ENCODE measurements at regions not wholly inside any gene's neighbourhood (a gene's known extent, or its start where the extent isn't known, plus 50 kb on each side); places are given as distances from the start of the nearest gene placed in this dataset.

DNA sequence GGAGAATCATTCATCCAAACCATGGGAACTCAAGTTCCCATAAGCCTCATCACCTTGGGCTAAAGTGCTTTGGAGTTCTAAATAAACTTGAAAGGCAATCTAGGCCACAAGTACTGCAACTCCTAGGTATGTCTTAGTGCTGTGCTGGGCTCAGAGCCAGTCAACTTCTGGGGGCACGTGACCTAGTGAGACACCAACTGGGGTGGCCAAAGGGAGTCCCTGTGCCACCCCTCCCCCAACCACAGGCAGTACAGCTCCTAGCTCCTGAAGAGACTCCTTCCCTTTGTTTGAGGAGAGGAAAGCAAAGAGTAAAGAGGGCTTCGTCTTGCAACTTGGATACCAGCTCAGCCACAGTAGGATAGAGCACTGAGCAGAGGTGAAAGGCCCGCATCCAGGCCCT lies 154.2 kb upstream of the IL1RAPL2 start:
- TF ChIP-seq YY1 (IDR thresholded peaks at IDR 0.05; ENCODE audit: low read depth) (no peak), TEAD4 (IDR thresholded peaks at IDR 0.05) (no peak), CEBPB (IDR thresholded peaks at IDR 0.05) (no peak), NFIC (IDR thresholded peaks at IDR 0.05) (no peak), EGR1 (IDR thresholded peaks at IDR 0.05) (no peak), TCF12 (IDR thresholded peaks at IDR 0.05; ENCODE audit: low read depth) (no peak), CREB1 (IDR thresholded peaks at IDR 0.05; ENCODE audit: low read depth) (no peak), TAF1 (IDR thresholded peaks at IDR 0.05; ENCODE audit: low read depth) (no peak), FOXM1 (IDR thresholded peaks at IDR 0.05; ENCODE audit: borderline replicate concordance, low read depth) (no peak), EP300 (IDR thresholded peaks at IDR 0.05; ENCODE audit: borderline replicate concordance) (no peak), RAD21 (IDR thresholded peaks at IDR 0.05; ENCODE audit: low read depth) (no peak)
- TF ChIP-seq, protein P1, sequence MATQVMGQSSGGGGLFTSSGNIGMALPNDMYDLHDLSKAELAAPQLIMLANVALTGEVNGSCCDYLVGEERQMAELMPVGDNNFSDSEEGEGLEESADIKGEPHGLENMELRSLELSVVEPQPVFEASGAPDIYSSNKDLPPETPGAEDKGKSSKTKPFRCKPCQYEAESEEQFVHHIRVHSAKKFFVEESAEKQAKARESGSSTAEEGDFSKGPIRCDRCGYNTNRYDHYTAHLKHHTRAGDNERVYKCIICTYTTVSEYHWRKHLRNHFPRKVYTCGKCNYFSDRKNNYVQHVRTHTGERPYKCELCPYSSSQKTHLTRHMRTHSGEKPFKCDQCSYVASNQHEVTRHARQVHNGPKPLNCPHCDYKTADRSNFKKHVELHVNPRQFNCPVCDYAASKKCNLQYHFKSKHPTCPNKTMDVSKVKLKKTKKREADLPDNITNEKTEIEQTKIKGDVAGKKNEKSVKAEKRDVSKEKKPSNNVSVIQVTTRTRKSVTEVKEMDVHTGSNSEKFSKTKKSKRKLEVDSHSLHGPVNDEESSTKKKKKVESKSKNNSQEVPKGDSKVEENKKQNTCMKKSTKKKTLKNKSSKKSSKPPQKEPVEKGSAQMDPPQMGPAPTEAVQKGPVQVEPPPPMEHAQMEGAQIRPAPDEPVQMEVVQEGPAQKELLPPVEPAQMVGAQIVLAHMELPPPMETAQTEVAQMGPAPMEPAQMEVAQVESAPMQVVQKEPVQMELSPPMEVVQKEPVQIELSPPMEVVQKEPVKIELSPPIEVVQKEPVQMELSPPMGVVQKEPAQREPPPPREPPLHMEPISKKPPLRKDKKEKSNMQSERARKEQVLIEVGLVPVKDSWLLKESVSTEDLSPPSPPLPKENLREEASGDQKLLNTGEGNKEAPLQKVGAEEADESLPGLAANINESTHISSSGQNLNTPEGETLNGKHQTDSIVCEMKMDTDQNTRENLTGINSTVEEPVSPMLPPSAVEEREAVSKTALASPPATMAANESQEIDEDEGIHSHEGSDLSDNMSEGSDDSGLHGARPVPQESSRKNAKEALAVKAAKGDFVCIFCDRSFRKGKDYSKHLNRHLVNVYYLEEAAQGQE (IDR thresholded peaks at IDR 0.05; ENCODE audit: low read depth) = no peak
- TF ChIP-seq, protein P2, sequence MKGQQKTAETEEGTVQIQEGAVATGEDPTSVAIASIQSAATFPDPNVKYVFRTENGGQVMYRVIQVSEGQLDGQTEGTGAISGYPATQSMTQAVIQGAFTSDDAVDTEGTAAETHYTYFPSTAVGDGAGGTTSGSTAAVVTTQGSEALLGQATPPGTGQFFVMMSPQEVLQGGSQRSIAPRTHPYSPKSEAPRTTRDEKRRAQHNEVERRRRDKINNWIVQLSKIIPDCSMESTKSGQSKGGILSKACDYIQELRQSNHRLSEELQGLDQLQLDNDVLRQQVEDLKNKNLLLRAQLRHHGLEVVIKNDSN (IDR thresholded peaks at IDR 0.05) = no peak
- TF ChIP-seq, protein P3, sequence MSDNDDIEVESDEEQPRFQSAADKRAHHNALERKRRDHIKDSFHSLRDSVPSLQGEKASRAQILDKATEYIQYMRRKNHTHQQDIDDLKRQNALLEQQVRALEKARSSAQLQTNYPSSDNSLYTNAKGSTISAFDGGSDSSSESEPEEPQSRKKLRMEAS (IDR thresholded peaks at IDR 0.05) = no peak

DNA sequence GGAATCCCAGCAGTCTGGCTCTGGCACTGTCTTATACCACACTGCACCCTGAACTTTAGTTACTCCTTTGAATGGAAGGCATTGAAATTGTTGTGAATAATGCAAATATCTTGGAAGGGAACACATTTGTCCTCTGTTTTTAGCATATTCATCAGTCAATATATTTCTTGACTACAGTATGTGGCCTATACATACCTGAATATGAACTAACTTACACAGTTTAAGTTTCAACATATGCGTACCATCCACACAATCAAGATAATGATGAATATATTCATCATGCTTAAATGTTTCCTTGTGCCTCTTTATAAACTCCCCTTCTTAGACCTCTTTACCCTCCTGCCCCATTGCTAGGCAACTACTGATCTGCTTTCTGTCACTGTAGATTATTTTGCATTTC lies 145.7 kb upstream of the ESX1 start:
- TF ChIP-seq RAD21 (IDR thresholded peaks at IDR 0.05; ENCODE audit: low read depth) = no peak
- TF ChIP-seq TAF1 (IDR thresholded peaks at IDR 0.05; ENCODE audit: low read depth) = no peak
- no peak for TF ChIP-seq TEAD4 (IDR thresholded peaks at IDR 0.05)
- TF ChIP-seq, protein P2 (IDR thresholded peaks at IDR 0.05) = no peak
- TF ChIP-seq, protein P3 (IDR thresholded peaks at IDR 0.05) = no peak
- no peak for TF ChIP-seq CREB1 (IDR thresholded peaks at IDR 0.05; ENCODE audit: low read depth)
- TF ChIP-seq FOXM1 (IDR thresholded peaks at IDR 0.05; ENCODE audit: borderline replicate concordance, low read depth) = no peak
- no peak for TF ChIP-seq NFIC (IDR thresholded peaks at IDR 0.05)
- TF ChIP-seq CEBPB (IDR thresholded peaks at IDR 0.05) = no peak
- TF ChIP-seq EGR1 (IDR thresholded peaks at IDR 0.05) = no peak
- no peak for TF ChIP-seq TCF12 (IDR thresholded peaks at IDR 0.05; ENCODE audit: low read depth)
- no peak for TF ChIP-seq YY1 (IDR thresholded peaks at IDR 0.05; ENCODE audit: low read depth)
- no peak for TF ChIP-seq ZBTB7A (IDR thresholded peaks at IDR 0.05; ENCODE audit: low read depth)

DNA sequence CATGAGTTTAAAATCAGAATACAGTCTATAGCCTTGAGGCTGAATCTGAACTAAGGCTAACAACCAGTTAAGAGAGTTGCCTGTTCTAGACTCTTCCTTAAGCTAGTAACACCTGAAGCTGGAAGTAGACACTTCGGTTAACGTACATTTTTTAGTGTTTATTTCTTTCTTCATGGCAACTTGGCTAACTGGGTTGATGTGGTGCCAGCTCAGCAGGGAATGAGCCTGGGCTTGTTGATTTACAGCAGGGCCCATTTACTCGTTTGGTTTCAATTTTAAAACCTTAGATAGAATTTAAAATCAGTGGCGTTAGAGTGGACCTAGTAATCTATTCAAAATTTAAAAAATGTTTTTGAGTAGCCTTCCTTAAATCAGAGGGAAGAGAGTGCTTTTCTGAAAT lies 137.6 kb upstream of the ESX1 start:
- no peak for TF ChIP-seq TEAD4 (IDR thresholded peaks at IDR 0.05)
- no peak for TF ChIP-seq ZBTB7A (IDR thresholded peaks at IDR 0.05; ENCODE audit: low read depth)
- TF ChIP-seq EP300 (IDR thresholded peaks at IDR 0.05; ENCODE audit: borderline replicate concordance) = no peak
- TF ChIP-seq, protein P2 (IDR thresholded peaks at IDR 0.05) = no peak
- TF ChIP-seq, protein P3 (IDR thresholded peaks at IDR 0.05) = no peak
- TF ChIP-seq, protein P1 (IDR thresholded peaks at IDR 0.05; ENCODE audit: low read depth) = no peak
- TF ChIP-seq TAF1 (IDR thresholded peaks at IDR 0.05; ENCODE audit: low read depth) = no peak
- no peak for TF ChIP-seq RAD21 (IDR thresholded peaks at IDR 0.05; ENCODE audit: low read depth)

GRCh38 chrX:104391906-104392305 lies 137.2 kb upstream of the ESX1 start:
- TF ChIP-seq CREB1 (IDR thresholded peaks at IDR 0.05; ENCODE audit: low read depth) (no peak), ZBTB7A (IDR thresholded peaks at IDR 0.05; ENCODE audit: low read depth) (no peak), FOXM1 (IDR thresholded peaks at IDR 0.05; ENCODE audit: borderline replicate concordance, low read depth) (no peak), YY1 (IDR thresholded peaks at IDR 0.05; ENCODE audit: low read depth) (no peak), EGR1 (IDR thresholded peaks at IDR 0.05) (no peak), NFIC (IDR thresholded peaks at IDR 0.05) (no peak), EP300 (IDR thresholded peaks at IDR 0.05; ENCODE audit: borderline replicate concordance) (no peak), TCF12 (IDR thresholded peaks at IDR 0.05; ENCODE audit: low read depth) (no peak), RAD21 (IDR thresholded peaks at IDR 0.05; ENCODE audit: low read depth) (no peak), TEAD4 (IDR thresholded peaks at IDR 0.05) (no peak)
- TF ChIP-seq, protein P2 (IDR thresholded peaks at IDR 0.05) = no peak

GRCh38 chrX:104376937-104377336 lies 122.2 kb upstream of the ESX1 start:
- no peak for TF ChIP-seq TAF1 (IDR thresholded peaks at IDR 0.05; ENCODE audit: low read depth)
- no peak for TF ChIP-seq EP300 (IDR thresholded peaks at IDR 0.05; ENCODE audit: borderline replicate concordance)
- no peak for TF ChIP-seq TEAD4 (IDR thresholded peaks at IDR 0.05)
- TF ChIP-seq, protein P1 (IDR thresholded peaks at IDR 0.05; ENCODE audit: low read depth) = no peak
- no peak for TF ChIP-seq RAD21 (IDR thresholded peaks at IDR 0.05; ENCODE audit: low read depth)
- TF ChIP-seq ZBTB7A (IDR thresholded peaks at IDR 0.05; ENCODE audit: low read depth) = no peak
- TF ChIP-seq CREB1 (IDR thresholded peaks at IDR 0.05; ENCODE audit: low read depth) = no peak
- no peak for TF ChIP-seq TCF12 (IDR thresholded peaks at IDR 0.05; ENCODE audit: low read depth)
- TF ChIP-seq, protein P3 (IDR thresholded peaks at IDR 0.05) = no peak
